OCI-LY1 (cell line): ENCODE measurements at regions not wholly inside any gene's neighbourhood (a gene's known extent, or its start where the extent isn't known, plus 50 kb on each side); places are given as distances from the start of the nearest gene placed in this dataset.

Experiments
- CTCF ChIP-seq: fragments of 200-600 bp; sonication (generic), shearing (Covaris generic); IDR thresholded peaks from 2 replicates; pipeline ENCODE4 v1.5.1; 2017; ENCODE audit warnings: mild to moderate bottlenecking, antibody characterized with exemption, low read length, moderate library complexity, mixed read lengths
- EZH2 ChIP-seq: fragments of 200-600 bp; sonication (generic), shearing (Covaris generic); IDR thresholded peaks from 2 replicates; pipeline ENCODE4 v1.8.0; 2017; ENCODE audit warnings: borderline replicate concordance, mixed run types, mild to moderate bottlenecking, antibody characterized with exemption, low read length, moderate library complexity, mixed read lengths

GRCh38 chr20:11270566-11270965, 596.8 kb upstream of the JAG1 start:
- TF ChIP-seq CTCF (no peak), EZH2 (no peak)
